GM12878 (cell line): ENCODE measurements at regions not wholly inside any gene's neighbourhood (a gene's known extent, or its start where the extent isn't known, plus 50 kb on each side); places are given as distances from the start of the nearest gene placed in this dataset.

ENCODE experiments used
- ATAC-seq: fragments of 200-7000 bp; cut with Tn5 transposase; 3 replicates; pipeline ENCODE4 v1.9.1; 2020; ENCODE audit warnings: mild to moderate bottlenecking, moderate library complexity
- BruUV-seq: library from RNA; stranded (reverse); fragments of 400-500 nt; replicated peaks from 2 replicates; lab custom pipeline; 2021; lab: Mats Ljungman, UMichigan
- CTCF ChIA-PET: fragments of 300-600 bp; sonication (Branson Sonifier 250); formaldehyde crosslinking; extraction: SDS; loops from one replicate; lab custom pipeline; 2021; ENCODE audit warnings: inconsistent platforms; lab: Yijun Ruan, JAX
- POLR2A ChIA-PET: fragments of 350-600 bp; formaldehyde crosslinking; extraction: SDS; loops from one replicate; lab custom pipeline; 2021; ENCODE audit warnings: inconsistent platforms; lab: Charles Lee
- RAD21 ChIA-PET: fragments of 300-600 bp; sonication (Branson Sonifier 250); formaldehyde crosslinking; loops from one replicate; lab custom pipeline; 2023; ENCODE audit warnings: antibody characterized with exemption; ENCODE audit not compliant: unreplicated experiment; lab: Charles Lee
- SMC1A ChIA-PET: fragments of 300-600 bp; sonication (Branson Sonifier 250); formaldehyde crosslinking; loops from one replicate; lab custom pipeline; 2023; ENCODE audit not compliant: unreplicated experiment, uncharacterized antibody; lab: Charles Lee
- DNase-seq: peaks from one replicate; pipeline ENCODE4 v3.0.0-alpha.2; 2011; ENCODE audit warnings: low read depth, low spot score
- FAIRE-seq: peaks from 3 replicates; lab custom pipeline; 2011; peaks lifted over from hg19 to GRCh38; lab: Jason Lieb, UNC
- H2AFZ ChIP-seq: 2 replicates; pipeline ENCODE4 v1.6.0; 2011; ENCODE audit warnings: low read depth, low read length, control low read depth; ENCODE audit not compliant: control insufficient read depth
- H3K27ac ChIP-seq: 2 replicates; pipeline ENCODE4 v1.5.1; 2011; ENCODE audit warnings: control low read depth; ENCODE audit not compliant: control insufficient read depth, insufficient read depth
- H3K27me3 ChIP-seq, 2 experiments: replicated peaks in 1 of 2; 2 replicates each; pipeline versions ENCODE4 v1.6.0 to v1.6.1; 2011; ENCODE audit warnings: low read length in 1 of 2; ENCODE audit not compliant: control insufficient read depth in 2 of 2, insufficient read depth in 2 of 2
- H3K36me3 ChIP-seq, 2 experiments: 2 replicates each; pipeline ENCODE4 v1.5.1; 2011; ENCODE audit warnings: low read length in 1 of 2; ENCODE audit not compliant: control insufficient read depth in 2 of 2, insufficient read depth in 2 of 2
- H3K4me1 ChIP-seq: 2 replicates; pipeline ENCODE4 v1.6.1; 2011; ENCODE audit warnings: mild to moderate bottlenecking, low read length, moderate library complexity, mixed read lengths; ENCODE audit not compliant: control insufficient read depth, insufficient read depth
- H3K4me2 ChIP-seq: 2 replicates; pipeline ENCODE4 v1.6.0; 2011; ENCODE audit warnings: control low read depth; ENCODE audit not compliant: control insufficient read depth, insufficient read depth
- H3K4me3 ChIP-seq: fragments of 200-600 bp; sonication (generic); 2 replicates; pipeline ENCODE4 v1.5.1; 2016
- H3K79me2 ChIP-seq: 2 replicates; pipeline ENCODE4 v1.6.0; 2011; ENCODE audit warnings: low read length; ENCODE audit not compliant: control insufficient read depth, insufficient read depth
- H3K9ac ChIP-seq: 2 replicates; pipeline ENCODE4 v1.8.0; 2011; ENCODE audit warnings: low read length, control low read depth, mixed read lengths; ENCODE audit not compliant: control insufficient read depth, insufficient read depth
- H3K9me3 ChIP-seq: replicated peaks from 3 replicates; pipeline ENCODE4 v1.5.1; 2011; ENCODE audit warnings: mild to moderate bottlenecking, low read length; ENCODE audit not compliant: control insufficient read depth, insufficient read depth
- H4K20me1 ChIP-seq: 2 replicates; pipeline ENCODE4 v1.6.0; 2011; ENCODE audit not compliant: control insufficient read depth, insufficient read depth
- CBFB ChIP-seq: IDR thresholded peaks from 2 replicates; pipeline ENCODE4 v1.6.1; 2016; ENCODE audit warnings: antibody characterized with exemption, low read depth
- CHD4 ChIP-seq: fragments of 200-600 bp; sonication (generic); IDR thresholded peaks from 2 replicates; pipeline ENCODE4 v1.6.1; 2016; ENCODE audit warnings: mild to moderate bottlenecking
- EZH2 ChIP-seq: IDR thresholded peaks from 2 replicates; pipeline ENCODE4 v1.6.1; 2012; ENCODE audit warnings: low read depth, mild to moderate bottlenecking, control low read depth, inconsistent platforms, low read length, borderline replicate concordance; ENCODE audit not compliant: control insufficient read depth
- GABPA ChIP-seq: IDR thresholded peaks from 2 replicates; pipeline ENCODE4 v1.6.1; 2014; ENCODE audit warnings: antibody characterized with exemption, low read depth, mild to moderate bottlenecking, inconsistent platforms
- LARP7 ChIP-seq: fragments of 450-650 bp; IDR thresholded peaks from 2 replicates; pipeline ENCODE4 v1.6.1; 2017; ENCODE audit warnings: mild to moderate bottlenecking
- NFYB ChIP-seq: IDR thresholded peaks from 2 replicates; pipeline ENCODE4 v1.6.1; 2011; ENCODE audit warnings: low read depth, mild to moderate bottlenecking, low read length, improper control_type of control experiment, moderate library complexity; ENCODE audit not compliant: insufficient read depth
- NR2C2 ChIP-seq: IDR thresholded peaks from 2 replicates; pipeline ENCODE4 v1.6.1; 2011; ENCODE audit warnings: borderline replicate concordance, low read depth; ENCODE audit not compliant: control insufficient read depth, insufficient read length
- RUNX3 ChIP-seq: IDR thresholded peaks from 2 replicates; pipeline ENCODE4 v1.6.1; 2012; ENCODE audit warnings: low read length, inconsistent platforms
- SUPT20H ChIP-seq: IDR thresholded peaks from 2 replicates; pipeline ENCODE4 v1.6.1; 2011; ENCODE audit warnings: low read depth, mild to moderate bottlenecking, low read length, moderate library complexity, borderline replicate concordance; ENCODE audit not compliant: control insufficient read depth
- ZBED1 ChIP-seq: IDR thresholded peaks from 2 replicates; pipeline ENCODE4 v1.6.1; 2016; ENCODE audit warnings: borderline replicate concordance
- in situ Hi-C: fragments of 300-500 bp; cut with MboI; formaldehyde crosslinking; loops from 9 replicates; pipeline ENCODE4 v1.14.3; 2018; ENCODE audit warnings: mixed read lengths
- intact Hi-C: fragments of 100-400 bp; cut with micrococcal nuclease; formaldehyde crosslinking; loops from one replicate; pipeline ENCODE4 v1.14.2; 2022; ENCODE audit not compliant: unreplicated experiment
- TF ChIP-seq, protein P1 (sequence below): fragments of 450-650 bp; IDR thresholded peaks from 2 replicates; pipeline ENCODE4 v1.6.1; 2018; ENCODE audit warnings: borderline replicate concordance, mild to moderate bottlenecking; ENCODE audit not compliant: partially characterized antibody
- TF ChIP-seq, protein P2 (sequence below): IDR thresholded peaks from 2 replicates; pipeline ENCODE4 v1.6.1; 2011; ENCODE audit warnings: borderline replicate concordance, low read depth, mild to moderate bottlenecking, moderate library complexity, mixed read lengths, low read length; ENCODE audit not compliant: insufficient read depth; ENCODE audit errors: extremely low read length

DNA sequence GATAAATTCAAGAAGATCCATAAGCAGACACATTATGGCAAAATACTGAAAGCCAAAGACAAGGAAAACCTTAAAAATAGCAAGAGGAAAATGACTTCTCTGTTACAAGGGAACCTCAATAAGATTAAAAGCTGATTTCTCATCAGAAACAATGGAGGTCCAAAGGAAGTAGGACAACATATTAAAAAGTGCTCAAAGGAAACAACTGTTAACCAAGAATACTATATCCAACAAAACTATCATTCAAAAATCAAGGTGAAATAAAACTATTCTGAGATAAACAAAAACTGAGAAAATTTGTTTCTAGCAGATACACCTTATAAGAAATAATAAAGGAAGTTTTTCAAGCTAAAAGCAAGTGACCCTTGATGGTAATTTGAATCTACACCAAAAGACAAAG, 314.7 kb upstream of the ROPN1 start:
- no peaks in the 10 kb centered on the region for H3K27me3 ChIP-seq
- in situ Hi-C loops (no loop called here), intact Hi-C loops (no loop called here)
- ATAC-seq = no peak
- no peak overlapping the region for H2AFZ ChIP-seq
- no peak overlapping the region for H3K4me3 ChIP-seq
- H3K79me2 ChIP-seq = no peaks in the 10 kb centered on the region
- H3K36me3 ChIP-seq = no peaks in the 10 kb centered on the region
- H4K20me1 ChIP-seq = no peaks in the 10 kb centered on the region
- TF ChIP-seq, protein P1, sequence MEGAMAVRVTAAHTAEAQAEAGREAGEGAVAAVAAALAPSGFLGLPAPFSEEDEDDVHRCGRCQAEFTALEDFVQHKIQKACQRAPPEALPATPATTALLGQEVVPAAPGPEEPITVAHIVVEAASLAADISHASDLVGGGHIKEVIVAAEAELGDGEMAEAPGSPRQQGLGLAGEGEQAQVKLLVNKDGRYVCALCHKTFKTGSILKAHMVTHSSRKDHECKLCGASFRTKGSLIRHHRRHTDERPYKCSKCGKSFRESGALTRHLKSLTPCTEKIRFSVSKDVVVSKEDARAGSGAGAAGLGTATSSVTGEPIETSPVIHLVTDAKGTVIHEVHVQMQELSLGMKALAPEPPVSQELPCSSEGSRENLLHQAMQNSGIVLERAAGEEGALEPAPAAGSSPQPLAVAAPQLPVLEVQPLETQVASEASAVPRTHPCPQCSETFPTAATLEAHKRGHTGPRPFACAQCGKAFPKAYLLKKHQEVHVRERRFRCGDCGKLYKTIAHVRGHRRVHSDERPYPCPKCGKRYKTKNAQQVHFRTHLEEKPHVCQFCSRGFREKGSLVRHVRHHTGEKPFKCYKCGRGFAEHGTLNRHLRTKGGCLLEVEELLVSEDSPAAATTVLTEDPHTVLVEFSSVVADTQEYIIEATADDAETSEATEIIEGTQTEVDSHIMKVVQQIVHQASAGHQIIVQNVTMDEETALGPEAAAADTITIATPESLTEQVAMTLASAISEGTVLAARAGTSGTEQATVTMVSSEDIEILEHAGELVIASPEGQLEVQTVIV = no peak
- TF ChIP-seq NR2C2 (no peak), CHD4 (no peak), GABPA (no peak), EZH2 (no peak), ZBED1 (no peak), CBFB (no peak), SUPT20H (no peak), RUNX3 (no peak), LARP7 (no peak), NFYB (no peak)
- TF ChIP-seq, protein P2, sequence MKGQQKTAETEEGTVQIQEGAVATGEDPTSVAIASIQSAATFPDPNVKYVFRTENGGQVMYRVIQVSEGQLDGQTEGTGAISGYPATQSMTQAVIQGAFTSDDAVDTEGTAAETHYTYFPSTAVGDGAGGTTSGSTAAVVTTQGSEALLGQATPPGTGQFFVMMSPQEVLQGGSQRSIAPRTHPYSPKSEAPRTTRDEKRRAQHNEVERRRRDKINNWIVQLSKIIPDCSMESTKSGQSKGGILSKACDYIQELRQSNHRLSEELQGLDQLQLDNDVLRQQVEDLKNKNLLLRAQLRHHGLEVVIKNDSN = no peak
- no peak for FAIRE-seq
- H3K27ac ChIP-seq = no peak overlapping the region
- ChIA-PET POLR2A (interaction anchor here (0.7 kb wide), 1 partner anchor 198 kb away, joined by 3 read pairs; no protein-coding TSS in a partner anchor), RAD21 (no interaction called here), CTCF (interaction anchor here (0.6 kb wide), 1 partner anchor 75 kb away, joined by 3 read pairs; no protein-coding TSS in a partner anchor), SMC1A (interaction anchor here (1.3 kb wide), 1 partner anchor 13 kb away, joined by 3 read pairs; no protein-coding TSS in a partner anchor)
- H3K4me2 ChIP-seq = no peak overlapping the region
- no peak overlapping the region for H3K9ac ChIP-seq
- no peaks in the 10 kb centered on the region; the same call in 2 of the 3 replicates for H3K9me3 ChIP-seq
- no peak for DNase-seq
- H3K4me1 ChIP-seq = no peaks in the 10 kb centered on the region
- BruUV-seq = no TSS peak
